Caco-2 (cell line): ENCODE measurements at regions not wholly inside any gene's neighbourhood (a gene's known extent, or its start where the extent isn't known, plus 50 kb on each side); places are given as distances from the start of the nearest gene placed in this dataset.
A peak's percentile ranks its signal among the peaks of the same experiment; 100 is the strongest.

Source experiments
- BruUV-seq: library from RNA; stranded (reverse); fragments of 400-500 nt; replicated peaks from 2 replicates; lab custom pipeline; 2021; lab: Mats Ljungman, UMichigan
- CTCF ChIA-PET: fragments of 300-600 bp; sonication (Branson Sonifier 250); formaldehyde crosslinking; loops from one replicate; lab custom pipeline; 2022; ENCODE audit warnings: antibody characterized with exemption; lab: Charles Lee
- POLR2A ChIA-PET: fragments of 300-600 bp; sonication (Branson Sonifier 250); formaldehyde crosslinking; loops from one replicate; lab custom pipeline; 2022; ENCODE audit warnings: antibody characterized with exemption; lab: Charles Lee
- DNase-seq, 2 experiments: peaks; one replicate each; pipeline versions ENCODE4 v3.0.0 to v3.0.0-alpha.2; 2020 to 2022
- H3K27me3 ChIP-seq: replicated peaks from 2 replicates; pipeline ENCODE4 v1.6.0; 2011; ENCODE audit warnings: low read length; ENCODE audit not compliant: control insufficient read depth, insufficient read depth
- H3K36me3 ChIP-seq: 2 replicates; pipeline ENCODE4 v1.5.1; 2011; ENCODE audit warnings: low read length; ENCODE audit not compliant: control insufficient read depth, insufficient read depth
- H3K4me1 ChIP-seq: fragments of 250-450 bp; sonication (Bioruptor Pico); 2 replicates; pipeline ENCODE4 v1.5.1; 2020; ENCODE audit warnings: mild to moderate bottlenecking
- H3K4me3 ChIP-seq: 2 replicates; pipeline ENCODE4 v1.5.1; 2011; ENCODE audit warnings: low read depth, mild to moderate bottlenecking, control low read depth, low read length
- H3K9me3 ChIP-seq: fragments of 250-450 bp; sonication (Bioruptor Pico); 2 replicates; pipeline ENCODE4 v1.5.1; 2020; ENCODE audit warnings: mild to moderate bottlenecking, moderate library complexity
- H3K27ac Mint-ChIP-seq: one replicate; pipeline ENCODE4 v1.8.0; 2022; ENCODE audit warnings: mixed read lengths; ENCODE audit not compliant: unreplicated experiment
- H3K27me3 Mint-ChIP-seq: one replicate; pipeline ENCODE4 v1.8.0; 2022; ENCODE audit warnings: mixed read lengths; ENCODE audit not compliant: insufficient read depth, unreplicated experiment
- H3K36me3 Mint-ChIP-seq: one replicate; pipeline ENCODE4 v1.8.0; 2022; ENCODE audit warnings: mild to moderate bottlenecking, mixed read lengths; ENCODE audit not compliant: insufficient read depth, unreplicated experiment
- H3K4me1 Mint-ChIP-seq: one replicate; pipeline ENCODE4 v1.8.0; 2022; ENCODE audit warnings: low read depth, mixed read lengths; ENCODE audit not compliant: unreplicated experiment
- H3K4me3 Mint-ChIP-seq: one replicate; pipeline ENCODE4 v1.8.0; 2022; ENCODE audit warnings: mild to moderate bottlenecking, moderate library complexity, mixed read lengths; ENCODE audit not compliant: unreplicated experiment
- H3K9me3 Mint-ChIP-seq: one replicate; pipeline ENCODE4 v1.8.0; 2022; ENCODE audit warnings: mixed read lengths; ENCODE audit not compliant: unreplicated experiment
- intact Hi-C: fragments of 100-400 bp; cut with micrococcal nuclease; formaldehyde crosslinking; loops from one replicate; pipeline ENCODE4 v1.10.0; 2022; ENCODE audit not compliant: unreplicated experiment
- TF ChIP-seq, protein P1 (sequence below), 2 experiments: fragments of 200-600 bp in 1 of 2; IDR thresholded peaks; 1 replicate in 1 of 2; 2 replicates in 1 of 2; pipeline versions ENCODE4 v1.5.1 to v1.8.0; 2011 to 2022; ENCODE audit warnings: antibody characterized with exemption in 1 of 2, control low read depth in 1 of 2, inconsistent platforms in 1 of 2, low read depth in 1 of 2, low read length in 1 of 2, mild to moderate bottlenecking in 1 of 2, moderate library complexity in 1 of 2; ENCODE audit not compliant: insufficient read depth in 1 of 2, severe bottlenecking in 1 of 2, unreplicated experiment in 1 of 2

DNA sequence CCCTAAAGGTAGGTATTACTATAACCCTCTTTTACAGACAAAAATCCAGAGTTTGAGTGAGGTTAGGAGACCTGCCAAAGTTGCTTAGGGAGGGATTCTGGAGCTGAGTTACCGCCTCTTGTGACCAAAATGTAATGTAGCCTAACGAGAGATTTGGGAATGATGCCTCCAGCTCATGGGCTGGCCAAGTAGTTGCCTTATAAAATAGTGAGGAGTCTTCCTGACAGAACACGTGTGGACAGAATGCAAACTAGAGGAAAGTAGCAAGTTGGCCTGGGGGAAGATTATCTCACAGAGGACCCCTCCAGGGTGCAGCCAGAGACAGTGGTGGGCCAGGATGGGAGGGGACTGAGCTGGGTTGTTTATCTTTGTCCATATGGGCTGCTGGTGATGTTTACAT is 543.7 kb upstream of the CDH11 start:
- intact Hi-C loops, result loop anchor here (5.0 kb wide), 1 partner anchor 487 kb away; no protein-coding TSS in a partner anchor
- peak overlapping the region; percentile 39 for H3K27ac Mint-ChIP-seq
- peaks cover 13% of the 10 kb centered on the region for H3K4me1 Mint-ChIP-seq
- Histone ChIP-seq H3K4me1 (peaks cover 16% of the 10 kb centered on the region), H3K36me3 (no peaks in the 10 kb centered on the region), H3K27me3 (no peaks in the 10 kb centered on the region), H3K4me3 (no peak overlapping the region), H3K9me3 (0 out of 2 replicates have a peak, but pooled peaks cover 2% of the 10 kb centered on the region)
- no peaks in the 10 kb centered on the region for H3K36me3 Mint-ChIP-seq
- BruUV-seq, result no TSS peak
- ChIA-PET POLR2A (no interaction called here), CTCF (interaction anchor here (0.9 kb wide), 1 partner anchor 17 kb away, joined by 4 read pairs; no protein-coding TSS in a partner anchor)
- peak overlapping the region; percentile 13 for H3K4me3 Mint-ChIP-seq
- H3K27me3 Mint-ChIP-seq, result no peaks in the 10 kb centered on the region
- H3K9me3 Mint-ChIP-seq, result peaks cover 15% of the 10 kb centered on the region
- TF ChIP-seq, protein P1, sequence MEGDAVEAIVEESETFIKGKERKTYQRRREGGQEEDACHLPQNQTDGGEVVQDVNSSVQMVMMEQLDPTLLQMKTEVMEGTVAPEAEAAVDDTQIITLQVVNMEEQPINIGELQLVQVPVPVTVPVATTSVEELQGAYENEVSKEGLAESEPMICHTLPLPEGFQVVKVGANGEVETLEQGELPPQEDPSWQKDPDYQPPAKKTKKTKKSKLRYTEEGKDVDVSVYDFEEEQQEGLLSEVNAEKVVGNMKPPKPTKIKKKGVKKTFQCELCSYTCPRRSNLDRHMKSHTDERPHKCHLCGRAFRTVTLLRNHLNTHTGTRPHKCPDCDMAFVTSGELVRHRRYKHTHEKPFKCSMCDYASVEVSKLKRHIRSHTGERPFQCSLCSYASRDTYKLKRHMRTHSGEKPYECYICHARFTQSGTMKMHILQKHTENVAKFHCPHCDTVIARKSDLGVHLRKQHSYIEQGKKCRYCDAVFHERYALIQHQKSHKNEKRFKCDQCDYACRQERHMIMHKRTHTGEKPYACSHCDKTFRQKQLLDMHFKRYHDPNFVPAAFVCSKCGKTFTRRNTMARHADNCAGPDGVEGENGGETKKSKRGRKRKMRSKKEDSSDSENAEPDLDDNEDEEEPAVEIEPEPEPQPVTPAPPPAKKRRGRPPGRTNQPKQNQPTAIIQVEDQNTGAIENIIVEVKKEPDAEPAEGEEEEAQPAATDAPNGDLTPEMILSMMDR (IDR thresholded peaks at IDR 0.05; ENCODE audit: insufficient read depth in 1 of 2, low read depth in 1 of 2, low read length in 1 of 2, severe bottlenecking in 1 of 2, unreplicated experiment in 1 of 2), result no peak
- no peak for DNase-seq

DNA sequence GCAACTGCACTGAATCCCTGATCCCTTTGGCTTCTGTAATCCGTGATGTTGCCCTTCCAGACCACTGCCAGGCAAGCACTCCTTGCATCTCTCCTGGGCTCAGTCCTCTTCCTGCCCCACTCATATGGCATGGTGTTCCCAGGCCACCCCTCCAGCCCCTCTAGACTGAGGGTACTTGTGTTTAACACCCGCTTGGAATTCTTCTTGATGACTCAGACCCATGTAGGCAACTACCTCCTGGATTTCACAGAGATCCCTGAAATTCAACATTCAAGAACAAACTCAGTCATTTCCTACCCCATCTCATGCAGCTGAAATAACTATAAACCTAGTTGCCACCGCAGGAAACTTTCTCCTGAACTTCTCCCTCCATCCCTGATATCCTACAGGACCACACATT is 541.9 kb upstream of the CDH11 start:
- Histone ChIP-seq H3K36me3 (no peaks in the 10 kb centered on the region), H3K4me1 (peaks cover 16% of the 10 kb centered on the region), H3K27me3 (no peaks in the 10 kb centered on the region), H3K9me3 (0 out of 2 replicates have a peak, but pooled peaks cover 2% of the 10 kb centered on the region), H3K4me3 (no peak overlapping the region)
- peak overlapping the region; percentile 14 for H3K27ac Mint-ChIP-seq
- peaks cover 13% of the 10 kb centered on the region for H3K4me1 Mint-ChIP-seq
- ChIA-PET POLR2A (no interaction called here), CTCF (no interaction called here)
- no peak overlapping the region for H3K4me3 Mint-ChIP-seq
- intact Hi-C loops, result no loop called here
- DNase-seq, result no peak
- peaks cover 15% of the 10 kb centered on the region for H3K9me3 Mint-ChIP-seq
- TF ChIP-seq, protein P1 (IDR thresholded peaks at IDR 0.05; ENCODE audit: insufficient read depth in 1 of 2, low read depth in 1 of 2, low read length in 1 of 2, severe bottlenecking in 1 of 2, unreplicated experiment in 1 of 2), result no peak
- H3K27me3 Mint-ChIP-seq, result no peaks in the 10 kb centered on the region
- no TSS peak for BruUV-seq
- H3K36me3 Mint-ChIP-seq, result no peaks in the 10 kb centered on the region

DNA sequence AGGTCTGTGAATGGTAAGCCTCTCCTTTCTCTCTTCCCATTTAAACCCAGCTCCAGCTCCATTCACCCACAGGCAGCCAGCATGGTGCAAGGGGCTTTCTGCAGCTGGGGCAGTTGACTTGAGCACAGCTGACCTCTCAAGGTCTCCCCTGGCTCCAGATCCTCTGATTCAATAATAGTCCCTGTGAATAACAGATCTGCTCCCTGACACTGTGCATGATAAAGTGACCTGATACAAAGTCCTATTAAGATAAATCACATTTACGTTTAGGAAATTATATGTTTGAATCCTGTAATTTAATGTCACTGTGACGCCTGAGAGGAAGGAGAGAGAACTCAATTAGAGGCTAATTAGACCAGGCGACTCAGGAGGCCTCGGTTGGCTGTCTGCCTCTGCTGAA is 540.4 kb upstream of the CDH11 start:
- ChIA-PET CTCF (no interaction called here), POLR2A (no interaction called here)
- no peak overlapping the region for H3K4me3 ChIP-seq
- DNase-seq, result no peak
- TF ChIP-seq, protein P1 (IDR thresholded peaks at IDR 0.05; ENCODE audit: insufficient read depth in 1 of 2, low read depth in 1 of 2, low read length in 1 of 2, severe bottlenecking in 1 of 2, unreplicated experiment in 1 of 2), result no peak
- H3K9me3 Mint-ChIP-seq, result peaks cover 15% of the 10 kb centered on the region
- no peak overlapping the region for H3K4me3 Mint-ChIP-seq
- no peak overlapping the region for H3K27ac Mint-ChIP-seq
- H3K4me1 ChIP-seq, result peaks cover 16% of the 10 kb centered on the region
- peaks cover 3% of the 10 kb centered on the region for H3K27me3 Mint-ChIP-seq
- H3K36me3 ChIP-seq, result no peaks in the 10 kb centered on the region
- BruUV-seq, result no TSS peak
- peaks cover 8% of the 10 kb centered on the region for H3K4me1 Mint-ChIP-seq
- H3K36me3 Mint-ChIP-seq, result no peaks in the 10 kb centered on the region
- H3K27me3 ChIP-seq, result no peaks in the 10 kb centered on the region
- 0 out of 2 replicates have a peak, but pooled peaks cover 2% of the 10 kb centered on the region for H3K9me3 ChIP-seq
- intact Hi-C loops, result no loop called here
